ENCODE measurements at regions not wholly inside any gene's neighbourhood (a gene's known extent, or its start where the extent isn't known, plus 50 kb on each side); places are given as distances from the start of the nearest gene placed in this dataset.

- dilution Hi-C loops (cut with MboI; ENCODE audit: extremely low pct_ligation_motif_present, low sequenced_read_pairs): no loop called here
- Histone ChIP-seq H3K9ac (ENCODE audit: control insufficient read depth, extremely low read depth, insufficient read depth, low read length) (no peak overlapping the region), H3K27ac (ENCODE audit: control insufficient read depth, insufficient read depth, low read length) (no peak overlapping the region), H3K79me2 (ENCODE audit: control insufficient read depth, insufficient read depth, low read length) (no peaks in the 10 kb centered on the region), H4K20me1 (ENCODE audit: control insufficient read depth, extremely low read depth, insufficient read depth, low read length) (no peaks in the 10 kb centered on the region), H3K27me3 (ENCODE audit: control insufficient read depth, extremely low read depth, insufficient read depth, low read length) (no peaks in the 10 kb centered on the region), H3K9me3 (ENCODE audit: control insufficient read depth, low read depth, low read length) (no peaks in the 10 kb centered on the region), H3K4me3 (ENCODE audit: control insufficient read depth in 2 of 3, extremely low read depth in 1 of 3, insufficient read depth in 2 of 3, low read depth in 1 of 3, low read length in 3 of 3) (no peak overlapping the region), H3K4me1 (ENCODE audit: control insufficient read depth, extremely low read depth, insufficient read depth, low read length) (no peaks in the 10 kb centered on the region), H3K9me1 (ENCODE audit: control insufficient read depth, extremely low read depth, insufficient read depth, low read length) (no peaks in the 10 kb centered on the region), H3K36me3 (ENCODE audit: control insufficient read depth in 2 of 2, extremely low read depth in 1 of 2, insufficient read depth in 2 of 2, low read length in 2 of 2) (peaks cover 3 to 4% of the 10 kb centered on the region in 2 experiments), H3K4me2 (ENCODE audit: control insufficient read depth, extremely low read depth, insufficient read depth, low read depth, low read length) (no peak overlapping the region), H2AFZ (ENCODE audit: control insufficient read depth, low read length) (no peak overlapping the region)
- DNase-seq (ENCODE audit: low read depth, low spot score) (no peak), FAIRE-seq (no peak)
- TF ChIP-seq CTCF (optimal IDR thresholded peaks at IDR 0.05 in 1 of 3, IDR thresholded peaks at IDR 0.05 in 1 of 3, conservative IDR thresholded peaks at IDR 0.05 in 1 of 3; ENCODE audit: extremely low read depth in 1 of 3, insufficient read depth in 2 of 3, low read length in 3 of 3) (no peak), EZH2 (IDR thresholded peaks at IDR 0.05; ENCODE audit: low read length) (no peak)
Observed at GRCh38 chr19:20412846-20413245, 152.7 kb downstream of the ZNF737 start.

GRCh38 chr19:20397292-20397691 is 168.3 kb downstream of the ZNF737 start:
- no peaks in the 10 kb centered on the region for H4K20me1 ChIP-seq (ENCODE audit: control insufficient read depth, extremely low read depth, insufficient read depth, low read length)
- no peak overlapping the region for H3K9ac ChIP-seq (ENCODE audit: control insufficient read depth, extremely low read depth, insufficient read depth, low read length)
- H3K4me1 ChIP-seq (ENCODE audit: control insufficient read depth, extremely low read depth, insufficient read depth, low read length): no peaks in the 10 kb centered on the region
- H3K36me3 ChIP-seq (ENCODE audit: control insufficient read depth in 2 of 2, extremely low read depth in 1 of 2, insufficient read depth in 2 of 2, low read length in 2 of 2): no peaks in the 10 kb centered on the region
- no peak overlapping the region for H3K4me2 ChIP-seq (ENCODE audit: control insufficient read depth, extremely low read depth, insufficient read depth, low read depth, low read length)
- dilution Hi-C loops (cut with MboI; ENCODE audit: extremely low pct_ligation_motif_present, low sequenced_read_pairs): no loop called here
- FAIRE-seq (no peak), DNase-seq (ENCODE audit: low read depth, low spot score) (no peak)
- no peaks in the 10 kb centered on the region for H3K79me2 ChIP-seq (ENCODE audit: control insufficient read depth, insufficient read depth, low read length)
- no peaks in the 10 kb centered on the region for H3K27me3 ChIP-seq (ENCODE audit: control insufficient read depth, extremely low read depth, insufficient read depth, low read length)
- TF ChIP-seq CTCF (optimal IDR thresholded peaks at IDR 0.05 in 1 of 3, IDR thresholded peaks at IDR 0.05 in 1 of 3, conservative IDR thresholded peaks at IDR 0.05 in 1 of 3; ENCODE audit: extremely low read depth in 1 of 3, insufficient read depth in 2 of 3, low read length in 3 of 3) (no peak), EZH2 (IDR thresholded peaks at IDR 0.05; ENCODE audit: low read length) (no peak)
- no peak overlapping the region for H2AFZ ChIP-seq (ENCODE audit: control insufficient read depth, low read length)
- no peak overlapping the region for H3K4me3 ChIP-seq (ENCODE audit: control insufficient read depth in 2 of 3, extremely low read depth in 1 of 3, insufficient read depth in 2 of 3, low read depth in 1 of 3, low read length in 3 of 3)
- H3K9me3 ChIP-seq (ENCODE audit: control insufficient read depth, low read depth, low read length): peaks cover 12% of the 10 kb centered on the region
- H3K27ac ChIP-seq (ENCODE audit: control insufficient read depth, insufficient read depth, low read length): no peak overlapping the region
- H3K9me1 ChIP-seq (ENCODE audit: control insufficient read depth, extremely low read depth, insufficient read depth, low read length): no peaks in the 10 kb centered on the region

Measured in keratinocyte (primary cell).